HG02852 (cell line): ENCODE measurements at regions not wholly inside any gene's neighbourhood (a gene's known extent, or its start where the extent isn't known, plus 50 kb on each side); places are given as distances from the start of the nearest gene placed in this dataset.
"Not testable (repeated sequence)": the region's sequence is repeated elsewhere in the genome, so short reads cannot be mapped to it uniquely, and the experiment has no call there.

Experiments used
- ATAC-seq: cut with Tn5 transposase; IDR thresholded peaks from one replicate; pipeline ENCODE4 v1.9.1; 2021; ENCODE audit warnings: mild to moderate bottlenecking, moderate library complexity; ENCODE audit not compliant: unreplicated experiment

- ATAC-seq = no peak
These were observed 225.8 kb upstream of the ARPP21 start for GRCh38 chr3:35413483-35413882.

- no peak for ATAC-seq
These were observed 222.2 kb upstream of the ARPP21 start for GRCh38 chr3:35417080-35417479.

- no peak for ATAC-seq
These were observed 217.2 kb upstream of the ARPP21 start for GRCh38 chr3:35422101-35422500.

GRCh38 chr3:35422836-35423601, 216.3 kb upstream of the ARPP21 start:
- no peak for ATAC-seq

GRCh38 chr3:35426366-35426958, 212.9 kb upstream of the ARPP21 start:
- no peak for ATAC-seq

GRCh38 chr3:35437381-35437780, 201.9 kb upstream of the ARPP21 start:
- no peak for ATAC-seq

- no peak for ATAC-seq
These were observed 201.2 kb upstream of the ARPP21 start for GRCh38 chr3:35438101-35438500.

GRCh38 chr3:35439663-35440062, 199.7 kb upstream of the ARPP21 start:
- no peak for ATAC-seq

- no peak for ATAC-seq
These were observed 198.5 kb upstream of the ARPP21 start for GRCh38 chr3:35440826-35441225.

GRCh38 chr3:35446896-35447295, 192.4 kb upstream of the ARPP21 start:
- ATAC-seq = no peak

- no peak for ATAC-seq
These were observed 191.2 kb upstream of the ARPP21 start for GRCh38 chr3:35448121-35448520.

GRCh38 chr3:35448681-35449080, 190.6 kb upstream of the ARPP21 start:
- ATAC-seq = no peak

GRCh38 chr3:35454819-35455218, 184.5 kb upstream of the ARPP21 start:
- not testable (repeated sequence) for ATAC-seq

- no peak for ATAC-seq
These were observed 165.4 kb upstream of the ARPP21 start for GRCh38 chr3:35473956-35474355.

- not testable (repeated sequence) for ATAC-seq
These were observed 156.8 kb upstream of the ARPP21 start for GRCh38 chr3:35482566-35482965.

- no peak for ATAC-seq
These were observed 156.2 kb upstream of the ARPP21 start for GRCh38 chr3:35483131-35483530.

- no peak for ATAC-seq
These were observed 154.3 kb upstream of the ARPP21 start for GRCh38 chr3:35484929-35485530.

GRCh38 chr3:35486295-35486694, 153.0 kb upstream of the ARPP21 start:
- ATAC-seq = no peak

- no peak for ATAC-seq
These were observed 151.9 kb upstream of the ARPP21 start for GRCh38 chr3:35487376-35487775.

- no peak for ATAC-seq
These were observed 150.8 kb upstream of the ARPP21 start for GRCh38 chr3:35488526-35488925.

GRCh38 chr3:35492841-35493240, 146.5 kb upstream of the ARPP21 start:
- no peak for ATAC-seq

- ATAC-seq = no peak
These were observed 140.7 kb upstream of the ARPP21 start for GRCh38 chr3:35498506-35499210.
